ENCODE measurements at regions not wholly inside any gene's neighbourhood (a gene's known extent, or its start where the extent isn't known, plus 50 kb on each side); places are given as distances from the start of the nearest gene placed in this dataset.

GRCh38 chr22:25509374-25509791, 55.1 kb upstream of the GRK3 start:
- TF ChIP-seq CTCF (IDR thresholded peaks at IDR 0.05 in 2 of 3, conservative IDR thresholded peaks at IDR 0.05 in 1 of 3; ENCODE audit: borderline replicate concordance in 1 of 3, insufficient read depth in 1 of 3, low read depth in 2 of 3, low read length in 2 of 3) (no peak), ATF3 (IDR thresholded peaks at IDR 0.05) (no peak), EZH2phosphoT487 (IDR thresholded peaks at IDR 0.05; ENCODE audit: borderline replicate concordance) (no peak), REST (IDR thresholded peaks at IDR 0.05; ENCODE audit: low read depth) (no peak), POLR2AphosphoS5 (IDR thresholded peaks at IDR 0.05; ENCODE audit: low read depth, low read length) (no peak), EZH2 (IDR thresholded peaks at IDR 0.05) (no peak), POLR2A (IDR thresholded peaks at IDR 0.05; ENCODE audit: borderline replicate concordance, extremely low read depth, insufficient read depth, insufficient read length) (no peak), EGR1 (IDR thresholded peaks at IDR 0.05; ENCODE audit: low read depth) (no peak), JUND (IDR thresholded peaks at IDR 0.05) (no peak)
